SK-N-SH treated with all-trans-retinoic acid at 6 μM for 48 hours (cell line): ENCODE measurements at regions not wholly inside any gene's neighbourhood (a gene's known extent, or its start where the extent isn't known, plus 50 kb on each side); places are given as distances from the start of the nearest gene placed in this dataset.

Experiments used
- ATAC-seq: fragments of 200-7000 bp; cut with Tn5 transposase; 3 replicates; pipeline ENCODE4 v1.9.1; 2020; ENCODE audit warnings: mild to moderate bottlenecking, moderate library complexity
- ARNTL ChIP-seq: fragments of 450-650 bp; formaldehyde crosslinking; IDR thresholded peaks from 2 replicates; pipeline ENCODE4 v1.5.0; 2020; ENCODE audit warnings: low read depth, mild to moderate bottlenecking, moderate library complexity, borderline replicate concordance
- BACH2 ChIP-seq: fragments of 250-450 bp; sonication (Bioruptor Pico); IDR thresholded peaks from 2 replicates; pipeline ENCODE4 v1.9.0; 2021; ENCODE audit warnings: mild to moderate bottlenecking, borderline replicate concordance
- CSDC2 ChIP-seq: fragments of 250-450 bp; sonication (Bioruptor Pico); IDR thresholded peaks from 2 replicates; pipeline ENCODE4 v1.5.0; 2020; ENCODE audit warnings: mild to moderate bottlenecking, moderate library complexity
- ESRRG ChIP-seq: fragments of 250-450 bp; sonication (Bioruptor Pico); IDR thresholded peaks from 2 replicates; pipeline ENCODE4 v1.6.1; 2021; ENCODE audit warnings: mild to moderate bottlenecking
- GLIS3 ChIP-seq: fragments of 250-450 bp; sonication (Bioruptor Pico); IDR thresholded peaks from 2 replicates; pipeline ENCODE4 v1.5.0; 2020; ENCODE audit warnings: mild to moderate bottlenecking, moderate library complexity
- ISL1 ChIP-seq: fragments of 250-450 bp; sonication (Bioruptor Pico); IDR thresholded peaks from 2 replicates; pipeline ENCODE4 v2.1.2; 2022; ENCODE audit warnings: mild to moderate bottlenecking, moderate library complexity
- OSR1 ChIP-seq: fragments of 250-450 bp; sonication (Bioruptor Pico); IDR thresholded peaks from 2 replicates; pipeline ENCODE4 v1.8.0; 2022; ENCODE audit warnings: moderate library complexity, mild to moderate bottlenecking, inconsistent platforms
- PPARA ChIP-seq: fragments of 250-450 bp; sonication (Bioruptor Pico); IDR thresholded peaks from 2 replicates; pipeline ENCODE4 v1.5.0; 2020; ENCODE audit warnings: mild to moderate bottlenecking, borderline replicate concordance
- RARB ChIP-seq: fragments of 250-450 bp; sonication (Bioruptor Pico); IDR thresholded peaks from 2 replicates; pipeline ENCODE4 v1.8.0; 2021; ENCODE audit warnings: mild to moderate bottlenecking, moderate library complexity
- SNAI2 ChIP-seq: fragments of 250-450 bp; sonication (Bioruptor Pico); IDR thresholded peaks from 2 replicates; pipeline ENCODE4 v1.5.0; 2020; ENCODE audit warnings: mild to moderate bottlenecking, moderate library complexity
- TCF4 ChIP-seq: fragments of 250-450 bp; sonication (Bioruptor Pico); IDR thresholded peaks from 2 replicates; pipeline ENCODE4 v1.8.0; 2021; ENCODE audit warnings: mild to moderate bottlenecking, moderate library complexity, borderline replicate concordance
- TOX ChIP-seq: fragments of 250-450 bp; sonication (Bioruptor Pico); IDR thresholded peaks from 2 replicates; pipeline ENCODE4 v1.8.0; 2021; ENCODE audit warnings: mild to moderate bottlenecking, moderate library complexity, borderline replicate concordance
- ZC3H10 ChIP-seq: fragments of 250-450 bp; sonication (Bioruptor Pico); IDR thresholded peaks from 2 replicates; pipeline ENCODE4 v1.5.1; 2021; ENCODE audit warnings: mild to moderate bottlenecking, moderate library complexity
- ZFP30 ChIP-seq: fragments of 450-650 bp; formaldehyde crosslinking; IDR thresholded peaks from 2 replicates; pipeline ENCODE4 v1.5.0; 2022; ENCODE audit warnings: mild to moderate bottlenecking, moderate library complexity
- ZNF565 ChIP-seq: fragments of 450-650 bp; formaldehyde crosslinking; conservative IDR thresholded peaks from 2 replicates; pipeline ENCODE4 v1.5.0; 2020; ENCODE audit warnings: low read depth, mild to moderate bottlenecking, moderate library complexity
- ZNF70 ChIP-seq: fragments of 450-650 bp; formaldehyde crosslinking; IDR thresholded peaks from 2 replicates; pipeline ENCODE4 v1.5.0; 2020; ENCODE audit warnings: mild to moderate bottlenecking, moderate library complexity
- ZNF8 ChIP-seq: fragments of 450-650 bp; formaldehyde crosslinking; IDR thresholded peaks from 2 replicates; pipeline ENCODE4 v1.5.0; 2020; ENCODE audit warnings: mild to moderate bottlenecking, moderate library complexity
- TF ChIP-seq, protein P1 (sequence below): fragments of 250-450 bp; sonication (Bioruptor Pico); IDR thresholded peaks from 2 replicates; pipeline ENCODE4 v1.8.0; 2021; ENCODE audit warnings: low read depth, mild to moderate bottlenecking, moderate library complexity, borderline replicate concordance
- TF ChIP-seq, protein P2 (sequence below): fragments of 250-450 bp; sonication (Bioruptor Pico); IDR thresholded peaks from 2 replicates; pipeline ENCODE4 v1.5.1; 2021; ENCODE audit warnings: mild to moderate bottlenecking, moderate library complexity
- TF ChIP-seq, protein P3 (sequence below): fragments of 250-450 bp; sonication (Bioruptor Pico); IDR thresholded peaks from 2 replicates; pipeline ENCODE4 v1.5.1; 2020; ENCODE audit warnings: low read depth, mild to moderate bottlenecking, moderate library complexity
- TF ChIP-seq, protein P4 (sequence below): fragments of 250-450 bp; sonication (Bioruptor Pico); IDR thresholded peaks from 2 replicates; pipeline ENCODE4 v1.8.0; 2020; ENCODE audit warnings: mild to moderate bottlenecking, moderate library complexity, borderline replicate concordance

DNA sequence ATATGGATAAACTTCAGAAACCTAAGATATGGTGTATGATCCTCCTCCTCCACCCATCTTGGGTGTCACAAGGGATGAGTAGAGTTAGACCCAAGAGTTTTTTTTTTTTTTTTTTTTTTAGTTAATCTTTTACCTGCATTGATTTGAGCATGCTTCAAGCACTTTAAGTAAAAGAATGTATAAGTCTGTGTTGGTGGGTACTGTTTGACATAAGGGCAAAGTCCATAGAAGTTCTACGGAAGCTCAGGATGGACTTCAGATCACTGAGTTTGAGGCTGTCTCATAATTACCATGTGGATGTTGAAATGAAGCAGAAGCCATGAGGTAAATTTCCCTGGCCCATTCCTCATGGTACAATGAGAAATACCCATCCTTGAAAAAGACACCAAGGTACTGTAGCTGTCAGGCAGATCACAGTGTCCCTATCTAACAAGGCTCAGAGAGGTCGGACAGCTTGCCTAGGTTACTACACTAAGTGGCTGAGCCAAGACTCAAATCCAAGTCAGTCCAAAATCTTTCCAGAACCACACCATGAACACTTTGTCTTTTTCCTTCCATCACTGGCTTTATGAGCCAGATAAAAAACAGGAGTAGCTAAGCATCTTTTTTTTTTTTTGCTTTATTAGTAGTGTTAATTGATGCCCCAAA is 962.8 kb downstream of the CDH11 start:
- TF ChIP-seq TOX (CRISPR knock-in tag): no peak
- no peak for TF ChIP-seq TCF4 (CRISPR knock-in tag)
- no peak for TF ChIP-seq BACH2 (CRISPR knock-in tag)
- no peak for TF ChIP-seq ARNTL (CRISPR knock-in tag)
- no peak for TF ChIP-seq ZNF70 (CRISPR knock-in tag)
- no peak for TF ChIP-seq CSDC2
- TF ChIP-seq, protein P1, sequence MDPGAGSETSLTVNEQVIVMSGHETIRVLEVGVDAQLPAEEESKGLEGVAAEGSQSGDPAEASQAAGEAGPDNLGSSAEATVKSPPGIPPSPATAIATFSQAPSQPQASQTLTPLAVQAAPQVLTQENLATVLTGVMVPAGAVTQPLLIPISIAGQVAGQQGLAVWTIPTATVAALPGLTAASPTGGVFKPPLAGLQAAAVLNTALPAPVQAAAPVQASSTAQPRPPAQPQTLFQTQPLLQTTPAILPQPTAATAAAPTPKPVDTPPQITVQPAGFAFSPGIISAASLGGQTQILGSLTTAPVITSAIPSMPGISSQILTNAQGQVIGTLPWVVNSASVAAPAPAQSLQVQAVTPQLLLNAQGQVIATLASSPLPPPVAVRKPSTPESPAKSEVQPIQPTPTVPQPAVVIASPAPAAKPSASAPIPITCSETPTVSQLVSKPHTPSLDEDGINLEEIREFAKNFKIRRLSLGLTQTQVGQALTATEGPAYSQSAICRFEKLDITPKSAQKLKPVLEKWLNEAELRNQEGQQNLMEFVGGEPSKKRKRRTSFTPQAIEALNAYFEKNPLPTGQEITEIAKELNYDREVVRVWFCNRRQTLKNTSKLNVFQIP: no peak
- TF ChIP-seq ESRRG (CRISPR knock-in tag): no peak
- TF ChIP-seq ZNF8 (CRISPR knock-in tag): no peak
- no peak for ATAC-seq

DNA sequence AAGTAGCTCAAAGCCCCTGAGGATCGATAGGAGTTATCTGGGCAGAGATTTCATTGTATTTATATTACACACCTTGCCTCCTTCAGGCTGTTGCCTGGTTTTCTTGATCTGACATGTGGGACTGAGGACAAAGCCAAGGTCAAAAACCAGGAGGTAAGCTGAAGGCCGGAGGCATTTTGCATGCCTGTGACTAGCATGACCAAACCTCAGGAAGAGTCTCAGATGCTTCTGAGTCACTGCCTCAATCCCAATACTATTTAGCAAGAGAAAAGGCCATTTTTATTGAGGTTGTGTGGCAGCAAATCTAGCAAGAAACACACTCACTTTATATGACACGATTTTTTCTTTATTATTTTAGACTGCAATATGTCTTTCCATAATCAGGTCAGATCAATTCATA is 968.1 kb downstream of the CDH11 start:
- TF ChIP-seq TOX (CRISPR knock-in tag) (no peak), PPARA (no peak), ESRRG (CRISPR knock-in tag) (no peak), ZNF565 (CRISPR knock-in tag) (no peak), RARB (no peak), OSR1 (CRISPR knock-in tag) (no peak), ZNF8 (CRISPR knock-in tag) (no peak), CSDC2 (no peak), ZC3H10 (CRISPR knock-in tag) (no peak), ISL1 (CRISPR knock-in tag) (no peak), ZNF70 (CRISPR knock-in tag) (no peak), GLIS3 (CRISPR knock-in tag) (no peak), BACH2 (CRISPR knock-in tag) (no peak), ZFP30 (CRISPR knock-in tag) (no peak), TCF4 (CRISPR knock-in tag) (no peak)
- TF ChIP-seq, protein P2, sequence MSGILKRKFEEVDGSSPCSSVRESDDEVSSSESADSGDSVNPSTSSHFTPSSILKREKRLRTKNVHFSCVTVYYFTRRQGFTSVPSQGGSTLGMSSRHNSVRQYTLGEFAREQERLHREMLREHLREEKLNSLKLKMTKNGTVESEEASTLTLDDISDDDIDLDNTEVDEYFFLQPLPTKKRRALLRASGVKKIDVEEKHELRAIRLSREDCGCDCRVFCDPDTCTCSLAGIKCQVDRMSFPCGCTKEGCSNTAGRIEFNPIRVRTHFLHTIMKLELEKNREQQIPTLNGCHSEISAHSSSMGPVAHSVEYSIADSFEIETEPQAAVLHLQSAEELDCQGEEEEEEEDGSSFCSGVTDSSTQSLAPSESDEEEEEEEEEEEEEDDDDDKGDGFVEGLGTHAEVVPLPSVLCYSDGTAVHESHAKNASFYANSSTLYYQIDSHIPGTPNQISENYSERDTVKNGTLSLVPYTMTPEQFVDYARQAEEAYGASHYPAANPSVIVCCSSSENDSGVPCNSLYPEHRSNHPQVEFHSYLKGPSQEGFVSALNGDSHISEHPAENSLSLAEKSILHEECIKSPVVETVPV (CRISPR knock-in tag): no peak
- TF ChIP-seq, protein P3, sequence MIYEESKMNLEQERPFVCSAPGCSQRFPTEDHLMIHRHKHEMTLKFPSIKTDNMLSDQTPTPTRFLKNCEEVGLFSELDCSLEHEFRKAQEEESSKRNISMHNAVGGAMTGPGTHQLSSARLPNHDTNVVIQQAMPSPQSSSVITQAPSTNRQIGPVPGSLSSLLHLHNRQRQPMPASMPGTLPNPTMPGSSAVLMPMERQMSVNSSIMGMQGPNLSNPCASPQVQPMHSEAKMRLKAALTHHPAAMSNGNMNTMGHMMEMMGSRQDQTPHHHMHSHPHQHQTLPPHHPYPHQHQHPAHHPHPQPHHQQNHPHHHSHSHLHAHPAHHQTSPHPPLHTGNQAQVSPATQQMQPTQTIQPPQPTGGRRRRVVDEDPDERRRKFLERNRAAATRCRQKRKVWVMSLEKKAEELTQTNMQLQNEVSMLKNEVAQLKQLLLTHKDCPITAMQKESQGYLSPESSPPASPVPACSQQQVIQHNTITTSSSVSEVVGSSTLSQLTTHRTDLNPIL (CRISPR knock-in tag): no peak
- TF ChIP-seq, protein P4, sequence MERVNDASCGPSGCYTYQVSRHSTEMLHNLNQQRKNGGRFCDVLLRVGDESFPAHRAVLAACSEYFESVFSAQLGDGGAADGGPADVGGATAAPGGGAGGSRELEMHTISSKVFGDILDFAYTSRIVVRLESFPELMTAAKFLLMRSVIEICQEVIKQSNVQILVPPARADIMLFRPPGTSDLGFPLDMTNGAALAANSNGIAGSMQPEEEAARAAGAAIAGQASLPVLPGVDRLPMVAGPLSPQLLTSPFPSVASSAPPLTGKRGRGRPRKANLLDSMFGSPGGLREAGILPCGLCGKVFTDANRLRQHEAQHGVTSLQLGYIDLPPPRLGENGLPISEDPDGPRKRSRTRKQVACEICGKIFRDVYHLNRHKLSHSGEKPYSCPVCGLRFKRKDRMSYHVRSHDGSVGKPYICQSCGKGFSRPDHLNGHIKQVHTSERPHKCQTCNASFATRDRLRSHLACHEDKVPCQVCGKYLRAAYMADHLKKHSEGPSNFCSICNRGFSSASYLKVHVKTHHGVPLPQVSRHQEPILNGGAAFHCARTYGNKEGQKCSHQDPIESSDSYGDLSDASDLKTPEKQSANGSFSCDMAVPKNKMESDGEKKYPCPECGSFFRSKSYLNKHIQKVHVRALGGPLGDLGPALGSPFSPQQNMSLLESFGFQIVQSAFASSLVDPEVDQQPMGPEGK (CRISPR knock-in tag): no peak
- TF ChIP-seq, protein P1: no peak
- ATAC-seq: no peak

DNA sequence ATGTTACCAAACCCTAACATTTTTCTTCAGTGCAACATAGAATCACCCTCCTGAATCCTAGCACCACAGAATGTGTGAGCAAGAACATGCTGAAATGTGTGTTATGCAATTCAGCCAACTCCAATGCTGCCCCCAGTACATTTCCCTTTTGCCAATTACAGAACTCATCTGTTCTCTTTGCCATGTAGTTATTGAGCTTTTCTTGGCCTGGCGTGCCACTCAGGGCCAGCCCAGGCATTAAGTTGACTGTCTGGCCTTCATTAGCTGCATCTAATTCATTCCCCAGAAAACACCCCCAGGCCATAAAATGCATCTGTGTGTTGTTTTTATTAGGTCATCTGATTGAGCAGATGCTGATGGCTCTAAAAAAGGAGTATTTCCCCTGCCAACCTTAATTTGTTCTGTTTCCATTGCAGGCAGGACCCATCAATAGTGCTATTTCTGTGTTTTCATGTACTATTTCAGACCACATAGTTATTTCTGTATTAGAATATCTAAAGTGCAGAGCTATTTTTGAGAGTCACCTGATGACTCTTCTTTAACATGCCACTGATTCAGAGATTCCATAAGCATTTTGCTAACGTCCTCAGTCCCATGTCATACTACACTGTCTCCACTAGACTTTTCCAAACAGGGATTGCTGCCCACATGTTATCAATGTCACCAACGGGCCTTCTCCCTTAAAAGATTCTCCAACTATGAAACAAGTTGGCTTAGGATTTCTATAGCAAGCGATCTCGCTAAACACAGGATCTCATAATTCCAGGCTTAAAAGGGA is 969.7 kb downstream of the CDH11 start:
- ATAC-seq: peak; percentile 63
- TF ChIP-seq ZNF70 (CRISPR knock-in tag) (0 out of 2 replicates have a peak, but pooled peaks have one; percentile 51), SNAI2 (no peak), OSR1 (CRISPR knock-in tag) (no peak), PPARA (0 out of 2 replicates have a peak, but pooled peaks have one; percentile 8), TOX (CRISPR knock-in tag) (no peak), ZNF565 (CRISPR knock-in tag) (no peak; the same call in 1 of the 2 replicates), ESRRG (CRISPR knock-in tag) (0 out of 2 replicates have a peak, but pooled peaks have one; percentile 37), TCF4 (CRISPR knock-in tag) (peak; percentile 96), GLIS3 (CRISPR knock-in tag) (peak; percentile 55; the same call in 1 of the 2 replicates), CSDC2 (no peak), BACH2 (CRISPR knock-in tag) (no peak), ZNF8 (CRISPR knock-in tag) (peak; percentile 48)
- TF ChIP-seq, protein P2 (CRISPR knock-in tag): peak; percentile 76; the same call in 1 of the 2 replicates
- TF ChIP-seq, protein P1: no peak
- TF ChIP-seq, protein P3 (CRISPR knock-in tag): no peak
